Esophagus squamous epithelium (tissue), 4 donors: ENCODE measurements at regions not wholly inside any gene's neighbourhood (a gene's known extent, or its start where the extent isn't known, plus 50 kb on each side); places are given as distances from the start of the nearest gene placed in this dataset.

Experiments
- CTCF ChIP-seq, 6 experiments: fragments of 450-650 bp in 4 of 6; fragments of 200-600 bp in 2 of 6; sonication (generic) in 2 of 6; IDR thresholded peaks; one replicate each; pipeline ENCODE4 v1.5.1; 2016 to 2019; ENCODE audit warnings: antibody characterized with exemption in 6 of 6, mild to moderate bottlenecking in 4 of 6, moderate library complexity in 4 of 6
- POLR2A ChIP-seq, 4 donors: fragments of 450-650 bp; IDR thresholded peaks; one replicate each; pipeline ENCODE4 v1.6.1; 2017; ENCODE audit warnings: antibody characterized with exemption in 4 of 4, mild to moderate bottlenecking in 4 of 4, moderate library complexity in 3 of 4

GRCh38 chr7:46317256-46317655 is 396.2 kb upstream of the IGFBP3 start:
- TF ChIP-seq CTCF (IDR thresholded peaks at IDR 0.05) (no peak), POLR2A (IDR thresholded peaks at IDR 0.05) (no peak)
